ENCODE measurements at regions not wholly inside any gene's neighbourhood (a gene's known extent, or its start where the extent isn't known, plus 50 kb on each side); places are given as distances from the start of the nearest gene placed in this dataset.

DNA sequence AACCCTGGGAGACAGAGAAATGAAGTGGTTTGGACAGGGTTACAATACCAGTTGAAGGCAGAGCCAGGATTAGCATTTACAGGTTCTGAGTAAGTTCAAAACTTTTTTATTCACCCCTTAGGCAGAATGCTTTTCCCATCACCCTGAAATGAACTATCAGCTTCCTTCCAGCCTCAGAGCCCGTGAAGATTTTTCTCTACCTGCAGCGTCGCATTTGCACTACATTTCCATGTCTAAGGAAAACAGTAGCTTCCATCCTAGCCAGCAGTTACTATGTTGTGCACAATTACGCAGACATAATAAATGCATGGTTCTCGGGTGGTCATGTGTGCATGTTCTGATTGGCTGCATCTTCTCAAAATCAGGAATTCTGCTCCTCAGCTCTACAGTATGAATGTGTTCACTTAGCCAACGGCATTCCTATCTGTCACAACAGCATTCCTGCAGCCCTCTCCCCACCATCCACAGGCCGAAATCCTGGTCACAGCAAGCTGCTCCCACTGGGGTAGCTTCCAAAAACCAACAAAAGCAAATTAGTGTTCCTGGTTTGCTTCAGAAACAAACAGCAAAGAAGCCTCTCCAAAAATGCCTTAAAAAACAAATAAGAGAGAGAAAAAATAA, 510.8 kb upstream of the SEMA6D start:
- H3F3A ChIP-seq (ENCODE audit: low read length, unreplicated experiment), result no peaks in the 10 kb centered on the region
- H3K27me3 ChIP-seq (ENCODE audit: low read length), result no peaks in the 10 kb centered on the region
- BruUV-seq (replicated peaks), result no TSS peak
- H2AFZ ChIP-seq (ENCODE audit: low read length), result no peak overlapping the region
- no peak overlapping the region for H3K4me3 ChIP-seq (ENCODE audit: low read length)
- no peak for DNase-seq
- H3K4me1 ChIP-seq (ENCODE audit: insufficient read depth, low read length), result no peaks in the 10 kb centered on the region
- no peaks in the 10 kb centered on the region for H3K79me2 ChIP-seq (ENCODE audit: low read length)
- H3K4me2 ChIP-seq (ENCODE audit: low read length), result no peak overlapping the region
- H4K20me1 ChIP-seq (ENCODE audit: low read length), result no peaks in the 10 kb centered on the region
- ChIA-PET POLR2A (ENCODE audit: unreplicated experiment) (no interaction called here), CTCF (no interaction called here)
- intact Hi-C loops (cut with micrococcal nuclease), result no loop called here
- no peak overlapping the region for H3K27ac ChIP-seq (ENCODE audit: low read length)
- no peak for ATAC-seq
- TF ChIP-seq EZH2 (IDR thresholded peaks at IDR 0.05; ENCODE audit: low read length, unreplicated experiment), result no peak
- TF ChIP-seq, protein P1, sequence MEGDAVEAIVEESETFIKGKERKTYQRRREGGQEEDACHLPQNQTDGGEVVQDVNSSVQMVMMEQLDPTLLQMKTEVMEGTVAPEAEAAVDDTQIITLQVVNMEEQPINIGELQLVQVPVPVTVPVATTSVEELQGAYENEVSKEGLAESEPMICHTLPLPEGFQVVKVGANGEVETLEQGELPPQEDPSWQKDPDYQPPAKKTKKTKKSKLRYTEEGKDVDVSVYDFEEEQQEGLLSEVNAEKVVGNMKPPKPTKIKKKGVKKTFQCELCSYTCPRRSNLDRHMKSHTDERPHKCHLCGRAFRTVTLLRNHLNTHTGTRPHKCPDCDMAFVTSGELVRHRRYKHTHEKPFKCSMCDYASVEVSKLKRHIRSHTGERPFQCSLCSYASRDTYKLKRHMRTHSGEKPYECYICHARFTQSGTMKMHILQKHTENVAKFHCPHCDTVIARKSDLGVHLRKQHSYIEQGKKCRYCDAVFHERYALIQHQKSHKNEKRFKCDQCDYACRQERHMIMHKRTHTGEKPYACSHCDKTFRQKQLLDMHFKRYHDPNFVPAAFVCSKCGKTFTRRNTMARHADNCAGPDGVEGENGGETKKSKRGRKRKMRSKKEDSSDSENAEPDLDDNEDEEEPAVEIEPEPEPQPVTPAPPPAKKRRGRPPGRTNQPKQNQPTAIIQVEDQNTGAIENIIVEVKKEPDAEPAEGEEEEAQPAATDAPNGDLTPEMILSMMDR (conservative IDR thresholded peaks at IDR 0.05; ENCODE audit: low read depth, low read length), result no peak
- TF ChIP-seq EZH2phosphoT487 (IDR thresholded peaks at IDR 0.05; ENCODE audit: borderline replicate concordance, low read length), result no peak
- no peak overlapping the region for H3K9ac ChIP-seq (ENCODE audit: low read length)
- no peaks in the 10 kb centered on the region for H3K36me3 ChIP-seq (ENCODE audit: low read depth, low read length)
- no peaks in the 10 kb centered on the region for H3K9me2 ChIP-seq (replicated peaks; ENCODE audit: low read length)
- no peaks in the 10 kb centered on the region for H3K9me3 ChIP-seq (ENCODE audit: low read length)

DNA sequence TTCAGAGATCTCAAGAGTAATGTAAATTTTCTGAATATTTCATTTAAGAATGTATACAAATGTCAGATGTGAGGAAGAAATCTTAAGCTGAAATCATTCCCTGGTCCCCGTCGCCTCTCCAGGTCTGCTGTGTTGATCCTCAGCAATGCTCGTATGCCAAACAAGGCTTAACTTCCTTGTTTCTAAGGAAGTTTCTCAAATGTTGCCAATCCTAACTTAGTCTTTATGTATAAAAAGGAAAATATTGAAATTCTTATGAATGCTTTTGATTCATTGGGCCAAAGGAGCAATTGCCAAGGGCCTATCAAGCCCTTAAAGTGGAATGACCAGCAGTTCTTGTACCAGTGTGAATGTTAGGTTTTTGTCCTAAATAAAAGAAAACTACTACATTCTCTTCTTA, 507.7 kb upstream of the SEMA6D start:
- ChIA-PET CTCF (no interaction called here), POLR2A (ENCODE audit: unreplicated experiment) (no interaction called here)
- BruUV-seq (replicated peaks), result no TSS peak
- DNase-seq, result no peak
- H3K79me2 ChIP-seq (ENCODE audit: low read length), result no peaks in the 10 kb centered on the region
- no peak overlapping the region for H3K4me2 ChIP-seq (ENCODE audit: low read length)
- H4K20me1 ChIP-seq (ENCODE audit: low read length), result no peaks in the 10 kb centered on the region
- no peak overlapping the region for H3K27ac ChIP-seq (ENCODE audit: low read length)
- H3K9me3 ChIP-seq (ENCODE audit: low read length), result no peaks in the 10 kb centered on the region
- TF ChIP-seq, protein P1 (conservative IDR thresholded peaks at IDR 0.05; ENCODE audit: low read depth, low read length), result no peak
- TF ChIP-seq EZH2 (IDR thresholded peaks at IDR 0.05; ENCODE audit: low read length, unreplicated experiment), result no peak
- no peak for TF ChIP-seq EZH2phosphoT487 (IDR thresholded peaks at IDR 0.05; ENCODE audit: borderline replicate concordance, low read length)
- H2AFZ ChIP-seq (ENCODE audit: low read length), result no peak overlapping the region
- intact Hi-C loops (cut with micrococcal nuclease), result no loop called here
- H3K27me3 ChIP-seq (ENCODE audit: low read length), result no peaks in the 10 kb centered on the region
- no peaks in the 10 kb centered on the region for H3K4me1 ChIP-seq (ENCODE audit: insufficient read depth, low read length)
- ATAC-seq, result no peak
- no peaks in the 10 kb centered on the region for H3F3A ChIP-seq (ENCODE audit: low read length, unreplicated experiment)
- no peak overlapping the region for H3K4me3 ChIP-seq (ENCODE audit: low read length)
- no peaks in the 10 kb centered on the region for H3K36me3 ChIP-seq (ENCODE audit: low read depth, low read length)
- H3K9ac ChIP-seq (ENCODE audit: low read length), result no peak overlapping the region
- no peaks in the 10 kb centered on the region for H3K9me2 ChIP-seq (replicated peaks; ENCODE audit: low read length)

DNA sequence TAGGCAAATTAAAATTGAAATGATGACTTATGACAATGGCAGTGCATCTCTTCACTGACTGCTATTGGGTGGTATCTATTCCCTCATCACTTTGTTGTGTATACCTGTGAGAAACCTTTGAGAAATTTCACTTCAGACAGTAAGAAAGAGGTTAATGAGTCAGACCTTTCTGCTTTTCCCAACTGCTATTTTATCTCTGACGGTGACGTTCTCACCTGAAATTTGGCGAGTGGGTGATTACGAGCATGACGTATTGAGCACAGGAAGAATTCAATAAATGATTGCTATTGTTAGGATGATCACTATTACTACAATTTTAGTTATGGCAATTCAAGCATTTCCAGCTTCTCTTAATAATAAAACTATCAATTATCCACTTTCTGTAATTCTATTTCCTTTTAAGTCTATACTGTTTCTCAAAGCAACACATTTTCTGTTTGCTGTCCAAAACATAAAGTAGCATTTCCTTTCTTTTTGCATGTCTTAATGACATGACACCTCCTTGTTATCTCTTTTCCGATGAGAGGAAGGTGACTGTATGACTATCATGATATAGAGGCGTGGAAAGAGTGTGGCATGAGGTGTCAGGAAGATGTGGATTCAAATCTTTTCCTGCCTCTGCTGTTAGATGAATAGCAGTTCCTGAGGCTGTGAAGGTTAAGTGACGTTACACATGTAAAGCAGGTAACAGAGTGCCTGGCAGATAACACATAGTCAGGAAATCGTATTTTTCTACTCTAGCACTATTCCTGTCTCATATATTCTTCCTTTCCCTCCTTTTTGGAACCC, 504.9 kb upstream of the SEMA6D start:
- Histone ChIP-seq H3K79me2 (ENCODE audit: low read length) (no peaks in the 10 kb centered on the region), H3K36me3 (ENCODE audit: low read depth, low read length) (no peaks in the 10 kb centered on the region), H3K27ac (ENCODE audit: low read length) (no peak overlapping the region), H3K4me3 (ENCODE audit: low read length) (no peak overlapping the region), H3K4me2 (ENCODE audit: low read length) (no peak overlapping the region), H3K9me2 (replicated peaks; ENCODE audit: low read length) (no peaks in the 10 kb centered on the region), H3F3A (ENCODE audit: low read length, unreplicated experiment) (no peaks in the 10 kb centered on the region), H2AFZ (ENCODE audit: low read length) (no peak overlapping the region), H3K27me3 (ENCODE audit: low read length) (no peaks in the 10 kb centered on the region), H4K20me1 (ENCODE audit: low read length) (no peaks in the 10 kb centered on the region), H3K9me3 (ENCODE audit: low read length) (no peaks in the 10 kb centered on the region), H3K4me1 (ENCODE audit: insufficient read depth, low read length) (no peaks in the 10 kb centered on the region), H3K9ac (ENCODE audit: low read length) (no peak overlapping the region)
- ChIA-PET POLR2A (ENCODE audit: unreplicated experiment) (no interaction called here), CTCF (no interaction called here)
- intact Hi-C loops (cut with micrococcal nuclease), result no loop called here
- ATAC-seq, result no peak
- TF ChIP-seq, protein P1 (conservative IDR thresholded peaks at IDR 0.05; ENCODE audit: low read depth, low read length), result no peak
- no peak for TF ChIP-seq EZH2phosphoT487 (IDR thresholded peaks at IDR 0.05; ENCODE audit: borderline replicate concordance, low read length)
- TF ChIP-seq EZH2 (IDR thresholded peaks at IDR 0.05; ENCODE audit: low read length, unreplicated experiment), result no peak
- DNase-seq, result no peak
- no TSS peak for BruUV-seq (replicated peaks)

All from PC-3 (cell line).